HG03095 (cell line): ENCODE measurements at regions not wholly inside any gene's neighbourhood (a gene's known extent, or its start where the extent isn't known, plus 50 kb on each side); places are given as distances from the start of the nearest gene placed in this dataset.

Experiments
- ATAC-seq: cut with Tn5 transposase; IDR thresholded peaks from one replicate; pipeline ENCODE4 v1.9.1; 2021; ENCODE audit warnings: moderate library complexity; ENCODE audit not compliant: unreplicated experiment

- no peak for ATAC-seq
Observed at GRCh38 chr5:2255915-2256690, 373.4 kb upstream of the IRX4 start.

GRCh38 chr5:2254880-2255750 lies 372.4 kb upstream of the IRX4 start:
- no peak for ATAC-seq

- ATAC-seq = no peak
Observed at GRCh38 chr5:2254406-2254805, 371.7 kb upstream of the IRX4 start.

GRCh38 chr5:2253040-2253975 lies 370.6 kb upstream of the IRX4 start:
- no peak for ATAC-seq

GRCh38 chr5:2251751-2252150 lies 369.0 kb upstream of the IRX4 start:
- ATAC-seq = no peak

GRCh38 chr5:2251298-2251697 lies 368.6 kb upstream of the IRX4 start:
- no peak for ATAC-seq

GRCh38 chr5:2250365-2250950 lies 367.7 kb upstream of the IRX4 start:
- ATAC-seq = no peak

- ATAC-seq = no peak
Observed at GRCh38 chr5:2249442-2249841, 366.7 kb upstream of the IRX4 start.

GRCh38 chr5:2249026-2249425 lies 366.3 kb upstream of the IRX4 start:
- ATAC-seq = no peak

GRCh38 chr5:2242539-2242938 lies 359.8 kb upstream of the IRX4 start:
- no peak for ATAC-seq

- ATAC-seq = no peak
Observed at GRCh38 chr5:2241842-2242241, 359.1 kb upstream of the IRX4 start.

GRCh38 chr5:2240118-2240904 lies 357.6 kb upstream of the IRX4 start:
- no peak for ATAC-seq

GRCh38 chr5:2239201-2239910 lies 356.6 kb upstream of the IRX4 start:
- ATAC-seq = no peak

- no peak for ATAC-seq
Observed at GRCh38 chr5:2238732-2239131, 356.0 kb upstream of the IRX4 start.

- no peak for ATAC-seq
Observed at GRCh38 chr5:2227433-2227832, 344.7 kb upstream of the IRX4 start.

- ATAC-seq = no peak
Observed at GRCh38 chr5:2224689-2225088, 342.0 kb upstream of the IRX4 start.

- no peak for ATAC-seq
Observed at GRCh38 chr5:2223303-2223702, 340.6 kb upstream of the IRX4 start.

GRCh38 chr5:2222246-2222992 lies 339.7 kb upstream of the IRX4 start:
- no peak for ATAC-seq

- ATAC-seq = no peak
Observed at GRCh38 chr5:2221450-2221849, 338.7 kb upstream of the IRX4 start.
